HUES48 (cell line): ENCODE measurements at regions not wholly inside any gene's neighbourhood (a gene's known extent, or its start where the extent isn't known, plus 50 kb on each side); places are given as distances from the start of the nearest gene placed in this dataset.

Source experiments
- H3K27ac ChIP-seq: one replicate; pipeline ENCODE4 v1.7.0; 2013; ENCODE audit warnings: low read depth, low read length, inconsistent platforms
- H3K27me3 ChIP-seq: 2 replicates; pipeline ENCODE4 v1.6.1; 2013; ENCODE audit warnings: mild to moderate bottlenecking, low read length; ENCODE audit not compliant: control insufficient read depth, insufficient read depth
- H3K36me3 ChIP-seq: 2 replicates; pipeline ENCODE4 v1.6.1; 2013; ENCODE audit warnings: low read length; ENCODE audit not compliant: control insufficient read depth, insufficient read depth
- H3K4me1 ChIP-seq: 2 replicates; pipeline ENCODE4 v1.6.1; 2013; ENCODE audit warnings: mild to moderate bottlenecking, low read length; ENCODE audit not compliant: control insufficient read depth, insufficient read depth
- H3K4me3 ChIP-seq: 2 replicates; pipeline ENCODE4 v1.5.1; 2013; ENCODE audit warnings: mild to moderate bottlenecking, low read depth, low read length
- H3K9ac ChIP-seq: 2 replicates; pipeline ENCODE4 v1.6.1; 2013; ENCODE audit warnings: mild to moderate bottlenecking, low read depth, low read length, moderate library complexity
- H3K9me3 ChIP-seq: 2 replicates; pipeline ENCODE4 v1.6.1; 2013; ENCODE audit warnings: low read length; ENCODE audit not compliant: control insufficient read depth, insufficient read depth

- Histone ChIP-seq H3K9me3 (no peaks in the 10 kb centered on the region), H3K4me1 (peaks cover 10% of the 10 kb centered on the region), H3K27me3 (no peaks in the 10 kb centered on the region), H3K36me3 (no peaks in the 10 kb centered on the region), H3K9ac (no peak overlapping the region), H3K4me3 (no peak overlapping the region), H3K27ac (no peak overlapping the region)
These were observed 103.4 kb upstream of the TMEM18 start for GRCh38 chr2:780581-780980.

DNA sequence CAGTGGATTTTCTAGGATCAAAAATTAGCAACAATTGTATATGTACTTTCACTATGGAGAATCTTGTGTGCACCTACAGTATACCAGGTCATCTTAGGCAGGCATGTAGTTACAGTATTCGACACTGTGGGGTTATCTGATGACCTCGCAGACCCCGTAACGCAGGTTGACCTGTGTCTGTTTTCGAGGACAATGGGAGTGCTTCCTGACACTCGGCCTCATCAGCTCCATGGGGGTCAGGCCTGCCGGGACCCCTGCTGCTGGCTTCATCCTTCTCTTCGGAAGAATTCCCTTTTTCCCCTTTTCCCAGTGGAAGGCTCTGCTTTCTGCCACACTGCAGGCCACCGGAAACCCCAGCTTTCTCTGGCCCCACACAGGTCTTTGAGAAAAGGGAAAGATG is 102.8 kb upstream of the TMEM18 start:
- Histone ChIP-seq H3K9me3 (no peaks in the 10 kb centered on the region), H3K4me1 (peaks cover 16% of the 10 kb centered on the region), H3K4me3 (no peak overlapping the region), H3K27ac (no peak overlapping the region), H3K36me3 (no peaks in the 10 kb centered on the region), H3K27me3 (no peaks in the 10 kb centered on the region), H3K9ac (no peak overlapping the region)

DNA sequence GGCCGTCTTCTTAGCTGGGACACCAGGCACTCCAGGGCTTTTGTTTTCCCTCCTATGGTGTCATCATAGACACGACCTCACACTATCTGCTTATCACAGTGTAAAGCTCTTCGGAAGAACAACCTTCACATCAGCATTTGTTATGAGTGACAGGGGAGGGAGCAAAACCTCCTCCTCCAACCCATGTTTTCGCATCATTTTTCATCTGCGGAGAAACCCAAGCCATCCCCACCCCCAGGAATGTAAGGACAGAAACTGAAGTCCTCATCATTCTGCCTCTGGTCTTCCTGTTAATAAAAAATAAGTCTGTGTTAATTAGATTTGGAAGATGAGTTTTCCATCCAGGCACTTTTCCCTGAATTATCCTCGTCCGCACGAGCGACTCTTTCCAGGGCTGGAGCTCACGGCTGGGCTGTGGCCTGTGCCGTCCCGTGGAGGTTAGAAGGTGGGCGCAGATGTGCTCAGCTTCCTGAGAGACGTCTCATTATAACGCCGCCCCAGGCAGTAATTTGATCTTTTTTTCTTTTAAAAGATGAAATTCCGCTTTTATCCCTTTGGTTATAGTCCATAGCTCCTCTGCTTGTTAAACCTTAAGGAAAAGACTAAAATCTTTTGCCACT is 101.6 kb upstream of the TMEM18 start:
- Histone ChIP-seq H3K9ac (no peak overlapping the region), H3K9me3 (no peaks in the 10 kb centered on the region), H3K36me3 (no peaks in the 10 kb centered on the region), H3K27ac (no peak overlapping the region), H3K4me1 (peaks cover 25% of the 10 kb centered on the region), H3K4me3 (no peak overlapping the region), H3K27me3 (no peaks in the 10 kb centered on the region)

- H3K9ac ChIP-seq, result no peak overlapping the region
- peaks cover 25% of the 10 kb centered on the region for H3K4me1 ChIP-seq
- no peaks in the 10 kb centered on the region for H3K36me3 ChIP-seq
- H3K4me3 ChIP-seq, result no peak overlapping the region
- H3K27me3 ChIP-seq, result no peaks in the 10 kb centered on the region
- H3K27ac ChIP-seq, result no peak overlapping the region
- H3K9me3 ChIP-seq, result no peaks in the 10 kb centered on the region
These were observed 100.3 kb upstream of the TMEM18 start for GRCh38 chr2:777546-777945.

GRCh38 chr2:777051-777450 is 99.8 kb upstream of the TMEM18 start:
- H3K27ac ChIP-seq, result no peak overlapping the region
- no peak overlapping the region for H3K9ac ChIP-seq
- H3K4me1 ChIP-seq, result peaks cover 25% of the 10 kb centered on the region
- no peak overlapping the region for H3K4me3 ChIP-seq
- no peaks in the 10 kb centered on the region for H3K36me3 ChIP-seq
- H3K27me3 ChIP-seq, result no peaks in the 10 kb centered on the region
- no peaks in the 10 kb centered on the region for H3K9me3 ChIP-seq

DNA sequence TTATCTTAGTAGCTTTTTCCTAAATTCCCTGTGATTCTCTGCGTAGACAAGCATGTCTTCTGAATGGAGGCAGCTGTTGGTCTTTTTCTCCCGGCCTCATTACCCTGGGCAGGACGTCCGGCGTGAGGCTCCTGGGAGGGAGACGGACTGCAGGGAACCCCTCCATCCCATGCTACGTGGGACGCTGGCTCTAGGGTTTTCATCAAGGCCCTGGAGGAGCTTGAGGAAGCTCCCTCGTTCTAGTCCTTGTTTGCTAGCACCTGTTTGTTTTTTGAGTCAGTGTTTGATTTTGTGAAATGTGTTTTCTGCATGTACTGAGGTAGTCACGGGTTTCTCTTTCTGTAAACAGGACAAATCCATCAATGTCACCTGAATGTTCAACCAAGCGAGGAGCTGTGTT is 99.3 kb upstream of the TMEM18 start:
- H3K9ac ChIP-seq, result no peak overlapping the region
- no peaks in the 10 kb centered on the region for H3K9me3 ChIP-seq
- H3K36me3 ChIP-seq, result no peaks in the 10 kb centered on the region
- peaks cover 25% of the 10 kb centered on the region for H3K4me1 ChIP-seq
- H3K27me3 ChIP-seq, result no peaks in the 10 kb centered on the region
- no peak overlapping the region for H3K4me3 ChIP-seq
- no peak overlapping the region for H3K27ac ChIP-seq

DNA sequence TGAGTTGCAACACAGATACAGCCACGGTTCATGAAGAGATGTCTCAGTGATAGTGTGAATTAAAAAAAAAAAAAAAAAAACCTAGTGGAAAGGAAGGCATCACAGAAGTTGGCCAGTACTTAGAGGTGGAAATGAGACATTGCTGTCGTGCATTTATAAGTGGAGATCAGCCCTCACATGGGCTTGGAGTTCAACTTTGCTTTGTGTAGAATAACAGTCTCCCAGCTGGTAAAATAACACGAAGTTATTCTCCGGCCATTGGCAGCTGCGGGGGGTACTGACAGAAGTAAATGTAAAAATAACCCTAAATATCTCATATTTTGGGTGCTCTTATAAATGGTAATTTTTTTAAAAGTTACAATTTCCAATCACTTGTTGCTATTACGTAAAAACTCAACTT is 98.8 kb upstream of the TMEM18 start:
- peaks cover 25% of the 10 kb centered on the region for H3K4me1 ChIP-seq
- no peaks in the 10 kb centered on the region for H3K9me3 ChIP-seq
- no peaks in the 10 kb centered on the region for H3K36me3 ChIP-seq
- no peak overlapping the region for H3K27ac ChIP-seq
- H3K9ac ChIP-seq, result no peak overlapping the region
- H3K4me3 ChIP-seq, result no peak overlapping the region
- no peaks in the 10 kb centered on the region for H3K27me3 ChIP-seq

DNA sequence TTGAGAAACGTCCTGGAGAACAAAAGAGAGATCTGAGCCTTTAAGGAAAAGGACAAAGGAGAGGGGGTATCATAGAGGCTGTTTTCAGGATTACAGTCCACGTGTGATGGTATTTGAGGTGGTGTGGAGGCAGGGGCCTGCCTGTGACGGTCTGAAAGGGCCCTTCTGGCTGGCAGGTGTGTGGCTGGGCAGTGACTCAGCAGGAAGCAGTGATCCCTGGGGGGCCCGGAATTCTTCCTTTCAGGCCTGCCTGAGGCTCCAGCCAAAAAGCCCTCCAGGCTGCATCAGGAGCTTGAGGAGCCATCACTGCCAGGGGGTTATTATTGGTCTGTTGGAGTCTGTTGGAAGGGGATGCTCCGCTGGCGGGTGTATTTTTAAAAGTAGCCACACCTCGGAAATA is 97.2 kb upstream of the TMEM18 start:
- no peak overlapping the region for H3K4me3 ChIP-seq
- no peak overlapping the region for H3K9ac ChIP-seq

GRCh38 chr2:773256-774160 is 96.3 kb upstream of the TMEM18 start:
- peaks cover 21% of the 10 kb centered on the region for H3K4me1 ChIP-seq
- no peaks in the 10 kb centered on the region for H3K27me3 ChIP-seq
- H3K9me3 ChIP-seq, result no peaks in the 10 kb centered on the region
- no peaks in the 10 kb centered on the region for H3K36me3 ChIP-seq
- H3K27ac ChIP-seq, result peak overlapping the region; percentile 22
- no peak overlapping the region for H3K9ac ChIP-seq
- no peak overlapping the region for H3K4me3 ChIP-seq

More for the DNA sequence above, 97.2 kb upstream of the TMEM18 start:
- Histone ChIP-seq H3K36me3 (no peaks in the 10 kb centered on the region), H3K27ac (peak overlapping the region; percentile 22), H3K27me3 (no peaks in the 10 kb centered on the region), H3K9me3 (no peaks in the 10 kb centered on the region), H3K4me1 (peaks cover 25% of the 10 kb centered on the region)

DNA sequence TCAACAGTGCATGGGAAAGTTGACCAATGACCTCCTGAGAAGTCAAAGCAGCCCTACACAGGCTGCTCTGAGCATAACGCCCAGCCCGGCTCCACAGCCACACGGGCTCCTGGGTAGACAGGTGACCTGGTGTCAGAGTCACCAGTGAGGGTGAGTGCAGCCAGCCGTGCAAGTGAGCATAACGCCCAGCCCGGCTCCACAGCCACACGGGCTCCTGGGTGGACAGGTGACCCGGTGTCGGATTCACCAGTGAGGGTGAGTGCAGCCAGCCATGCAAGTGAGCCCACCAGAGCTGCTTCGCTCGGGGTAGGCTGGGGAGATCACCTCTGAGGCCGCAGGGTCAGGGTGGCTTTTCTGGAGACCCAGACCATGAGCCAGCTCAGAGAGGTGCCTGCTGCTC is 94.3 kb upstream of the TMEM18 start:
- Histone ChIP-seq H3K27ac (no peak overlapping the region), H3K4me1 (peaks cover 20% of the 10 kb centered on the region), H3K36me3 (no peaks in the 10 kb centered on the region), H3K9ac (no peak overlapping the region), H3K4me3 (no peak overlapping the region), H3K9me3 (no peaks in the 10 kb centered on the region), H3K27me3 (no peaks in the 10 kb centered on the region)

GRCh38 chr2:770776-771175 is 93.6 kb upstream of the TMEM18 start:
- Histone ChIP-seq H3K27me3 (no peaks in the 10 kb centered on the region), H3K4me3 (no peak overlapping the region), H3K9me3 (no peaks in the 10 kb centered on the region), H3K4me1 (peaks cover 17% of the 10 kb centered on the region), H3K36me3 (no peaks in the 10 kb centered on the region), H3K27ac (no peak overlapping the region), H3K9ac (no peak overlapping the region)
